SH-SY5Y (cell line): ENCODE measurements at regions not wholly inside any gene's neighbourhood (a gene's known extent, or its start where the extent isn't known, plus 50 kb on each side); places are given as distances from the start of the nearest gene placed in this dataset.
A peak's percentile ranks its signal among the peaks of the same experiment; 100 is the strongest.

ENCODE experiments used
- GATA2 ChIP-seq: IDR thresholded peaks from 2 replicates; pipeline ENCODE4 v1.6.1; 2011; ENCODE audit warnings: mild to moderate bottlenecking, low read depth, low read length
- GATA3 ChIP-seq: IDR thresholded peaks from 2 replicates; pipeline ENCODE4 v1.6.1; 2011; ENCODE audit warnings: low read depth, mild to moderate bottlenecking, low read length, moderate library complexity

DNA sequence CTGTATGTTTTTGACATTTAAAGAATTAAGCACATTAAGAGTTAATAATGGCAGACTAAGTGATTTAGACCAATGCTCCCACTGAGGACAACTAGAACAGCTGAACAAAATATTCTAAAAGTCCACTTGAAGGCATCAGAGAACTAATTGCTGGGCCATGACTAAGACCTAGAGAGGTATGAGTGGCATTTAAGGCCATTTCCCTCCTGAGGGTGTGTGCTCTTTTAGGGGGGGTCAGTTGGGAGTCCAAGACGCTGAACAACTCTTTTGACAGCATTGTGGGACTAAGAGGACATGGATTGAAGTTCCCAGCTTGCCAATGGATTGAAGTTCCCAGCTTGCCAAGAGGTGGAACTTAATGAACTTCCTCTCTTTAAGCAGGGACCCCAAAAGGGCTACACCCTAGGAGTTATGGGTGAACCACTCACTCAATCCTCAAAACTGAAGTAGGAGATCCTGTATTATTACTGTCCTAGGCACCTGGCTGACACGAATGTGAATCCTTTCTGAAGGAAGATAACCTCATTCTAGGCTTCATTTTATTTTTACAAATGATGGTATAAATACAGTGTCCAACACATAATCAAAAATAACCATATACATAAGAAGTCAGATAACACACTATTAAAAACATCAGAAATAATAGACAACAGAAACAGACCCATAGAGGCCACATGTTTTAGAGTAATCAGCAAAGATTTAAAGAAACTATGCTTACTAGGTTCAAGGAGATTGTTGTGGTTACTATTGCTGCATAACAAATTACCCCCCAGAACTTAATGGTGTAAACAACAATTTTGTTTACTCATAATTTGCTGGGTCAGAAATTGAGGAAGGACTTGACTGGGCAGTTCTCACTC, 175.1 kb downstream of the VEGFA start:
- TF ChIP-seq GATA2 (no peak), GATA3 (no peak)

- TF ChIP-seq GATA3, result no peak
- no peak for TF ChIP-seq GATA2
Measured at GRCh38 chr6:43943781-43944250, 173.8 kb downstream of the VEGFA start.

DNA sequence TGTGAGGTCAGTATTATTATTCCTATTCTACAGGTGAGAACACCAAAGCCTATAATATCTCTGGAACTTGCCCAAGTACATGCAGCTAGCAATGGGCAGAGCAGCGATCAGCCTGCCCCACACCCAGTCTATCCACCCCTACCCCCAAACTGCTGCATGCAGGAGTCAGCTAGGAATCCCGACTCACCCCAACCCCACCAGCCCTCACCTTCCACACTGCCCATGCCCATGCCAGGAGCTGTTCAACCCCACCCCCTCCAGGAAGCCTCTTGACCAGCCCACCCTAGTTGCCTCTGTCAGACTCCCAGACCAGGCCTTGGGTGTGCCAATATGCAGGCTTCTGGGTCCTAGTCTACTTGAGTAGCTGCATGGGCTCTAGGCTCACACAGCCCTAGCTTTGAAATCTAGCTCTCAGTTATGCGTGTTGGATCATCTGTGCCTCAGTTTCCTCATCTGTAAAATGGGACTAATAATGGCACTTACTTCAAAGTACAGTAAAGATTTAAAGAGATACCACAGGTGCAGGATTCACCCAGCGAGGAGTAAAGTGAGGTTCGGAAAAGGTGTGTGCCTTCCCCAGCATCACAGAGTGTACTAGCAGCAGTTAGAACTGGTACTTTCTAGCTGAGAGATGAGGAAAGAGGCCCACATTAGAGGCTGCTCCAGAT, 173.2 kb downstream of the VEGFA start:
- TF ChIP-seq GATA2 (no peak), GATA3 (no peak)

DNA sequence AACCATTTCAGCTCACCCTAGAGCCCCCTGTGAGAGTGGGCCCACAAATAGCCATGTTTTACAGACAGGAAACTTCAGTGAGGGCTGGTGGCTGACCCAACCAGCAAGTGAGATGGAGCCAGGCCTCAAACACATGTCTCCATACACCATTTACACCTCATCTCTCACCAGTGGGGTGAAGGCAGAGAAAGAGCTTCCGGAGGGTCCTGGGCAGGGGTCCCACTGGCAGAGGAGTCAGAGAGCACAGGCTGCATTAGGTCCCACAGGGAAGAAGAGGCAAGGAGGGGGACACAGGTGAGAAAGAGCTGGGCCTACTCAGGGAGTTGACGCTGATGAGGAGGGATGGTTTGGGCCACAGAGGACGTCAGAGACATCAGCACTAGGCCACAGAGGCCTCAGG, 172.6 kb downstream of the VEGFA start:
- no peak for TF ChIP-seq GATA2
- TF ChIP-seq GATA3, result no peak

DNA sequence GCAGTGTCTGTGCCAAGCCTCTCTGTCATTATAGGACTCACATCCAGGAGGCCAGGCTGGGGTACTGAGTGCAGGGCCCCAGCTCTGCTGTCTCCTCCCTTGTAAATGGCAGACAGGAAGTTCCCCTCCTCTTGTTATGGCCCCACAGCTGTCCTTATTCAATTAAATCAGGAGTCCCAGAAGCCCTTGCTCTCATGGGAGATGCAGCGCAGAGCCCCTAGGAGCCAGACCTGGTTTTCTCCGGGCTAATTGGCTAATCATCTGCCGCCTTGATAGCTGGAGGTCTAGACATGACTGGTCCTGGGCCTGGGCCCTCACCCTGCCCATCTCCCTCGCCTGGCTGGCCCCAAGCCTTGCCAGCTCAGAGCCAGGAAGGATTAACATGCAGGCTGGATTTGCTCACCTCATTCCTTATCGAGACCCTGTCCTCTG, 172.0 kb downstream of the VEGFA start:
- TF ChIP-seq GATA2, result peak; percentile 76
- TF ChIP-seq GATA3, result no peak

DNA sequence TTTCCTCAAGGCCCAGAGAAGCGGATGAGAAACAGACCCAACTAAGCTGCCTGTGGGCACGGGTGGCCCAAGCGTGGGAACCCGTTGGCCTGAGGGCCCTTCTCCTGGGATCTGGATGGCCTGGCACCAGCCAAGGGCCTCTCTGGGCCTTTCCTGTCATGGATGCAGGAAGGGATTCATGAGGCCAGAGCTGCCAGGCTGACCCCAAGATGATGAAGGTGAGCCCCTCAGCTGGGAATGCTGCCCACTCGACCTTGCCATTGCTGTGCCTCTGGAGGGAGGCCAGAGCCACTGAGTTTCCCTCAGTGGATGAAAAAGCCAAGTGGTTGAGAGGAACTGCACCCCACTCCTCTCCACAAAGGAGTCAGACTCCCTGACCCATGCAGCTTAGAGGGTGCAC, 171.2 kb downstream of the VEGFA start:
- no peak for TF ChIP-seq GATA2
- no peak for TF ChIP-seq GATA3

DNA sequence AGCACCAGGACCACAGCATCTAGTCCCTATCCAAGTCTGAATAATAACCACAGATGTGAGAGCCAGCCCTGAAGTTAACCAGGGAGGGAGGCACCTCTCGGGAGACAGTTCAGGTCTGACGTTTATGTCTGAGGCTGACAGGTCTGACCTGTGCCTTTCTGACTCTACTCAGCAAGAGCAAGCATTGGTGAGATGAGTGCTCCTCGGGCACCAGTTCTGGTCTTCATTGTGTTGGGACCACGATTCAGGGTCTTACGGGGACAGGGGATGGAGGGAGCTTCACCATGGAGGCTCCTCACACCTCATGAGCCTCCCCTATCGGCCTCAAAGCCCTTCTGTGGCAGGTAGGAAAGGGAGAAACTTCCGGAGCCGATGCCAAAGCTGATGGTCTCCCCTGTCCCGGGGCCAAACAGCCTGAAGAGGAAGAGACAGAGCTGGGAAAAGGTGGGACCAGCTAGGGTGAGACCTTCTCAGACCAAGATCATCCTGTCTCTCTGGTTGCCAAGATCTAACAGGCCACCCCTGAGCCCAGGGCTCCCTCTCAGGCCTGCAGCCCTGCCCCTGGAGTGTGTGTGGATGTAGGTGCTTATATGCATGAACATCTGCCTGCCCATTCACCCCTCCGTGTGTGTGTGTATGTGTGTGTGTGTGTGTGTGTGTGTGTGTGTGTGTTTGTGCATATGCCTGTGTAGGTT, 170.5 kb downstream of the VEGFA start:
- TF ChIP-seq GATA2, result no peak
- no peak for TF ChIP-seq GATA3

- TF ChIP-seq GATA3, result no peak
- no peak for TF ChIP-seq GATA2
Measured at GRCh38 chr6:43940071-43940392, 170.0 kb downstream of the VEGFA start.

DNA sequence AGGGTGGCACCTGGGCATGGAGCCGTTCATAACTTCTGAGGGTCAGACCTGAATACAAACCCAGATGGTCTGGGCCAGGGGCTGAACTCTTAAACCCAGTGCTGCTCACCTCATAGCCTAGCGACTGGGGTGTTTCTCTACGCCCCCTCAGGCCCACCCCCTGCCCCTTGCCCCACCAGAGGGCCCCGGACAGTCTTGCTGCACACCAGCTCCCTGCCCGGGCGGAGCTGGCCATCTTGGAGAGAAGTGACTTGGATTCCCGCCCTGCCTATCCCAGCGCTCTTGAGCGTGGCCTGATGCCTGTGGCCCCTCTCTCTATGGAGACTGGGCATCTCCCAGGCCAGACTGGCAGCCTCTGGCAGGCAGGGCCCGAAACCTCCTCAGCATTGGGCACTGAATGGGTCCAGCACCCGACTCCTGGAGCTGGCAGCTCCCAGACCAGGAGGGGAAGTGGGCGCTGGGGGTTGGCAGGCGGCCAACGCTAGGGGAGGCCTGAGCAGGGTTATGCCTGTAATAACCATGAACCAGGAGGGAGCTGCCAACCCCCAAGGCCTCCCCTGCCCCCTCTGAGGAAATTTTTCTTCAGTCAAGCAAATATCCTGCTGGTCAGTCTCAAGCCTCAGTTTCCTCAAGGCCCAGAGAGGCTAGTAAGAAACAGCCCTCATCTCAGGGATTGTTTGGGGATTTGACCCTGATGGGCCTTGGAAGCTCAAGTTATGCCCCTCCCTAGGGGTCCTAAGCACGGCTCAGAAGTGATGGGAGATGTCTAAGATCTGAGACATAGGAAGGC, 169.5 kb downstream of the VEGFA start:
- TF ChIP-seq GATA3 (no peak), GATA2 (no peak)

- TF ChIP-seq GATA3 (no peak), GATA2 (peak; percentile 67)
Measured at GRCh38 chr6:43938178-43939105, 168.4 kb downstream of the VEGFA start.

GRCh38 chr6:43937236-43938177, 167.5 kb downstream of the VEGFA start:
- TF ChIP-seq GATA2, result peak; percentile 85
- TF ChIP-seq GATA3, result no peak

DNA sequence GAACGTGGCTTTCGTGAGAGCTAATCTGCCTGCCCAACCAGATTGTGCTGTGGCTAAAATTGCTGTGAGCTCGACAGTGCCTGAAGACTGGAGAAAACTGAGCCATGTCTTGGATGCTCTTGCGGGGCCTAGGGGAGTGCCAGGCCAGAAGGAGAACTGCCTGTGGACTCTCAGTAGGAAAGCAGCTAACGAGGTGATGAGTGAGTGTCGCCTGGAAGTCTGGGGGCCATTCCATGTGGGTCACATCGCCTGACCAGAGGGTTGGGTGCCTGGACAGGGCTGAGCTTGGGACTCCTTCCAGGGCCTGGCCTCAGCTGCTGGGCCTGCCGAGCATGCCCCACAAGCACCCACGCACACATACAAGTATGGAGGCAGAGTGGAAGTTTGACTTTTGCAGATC, 166.5 kb downstream of the VEGFA start:
- TF ChIP-seq GATA3, result no peak
- no peak for TF ChIP-seq GATA2
